ENCODE measurements at regions not wholly inside any gene's neighbourhood (a gene's known extent, or its start where the extent isn't known, plus 50 kb on each side); places are given as distances from the start of the nearest gene placed in this dataset.

DNA sequence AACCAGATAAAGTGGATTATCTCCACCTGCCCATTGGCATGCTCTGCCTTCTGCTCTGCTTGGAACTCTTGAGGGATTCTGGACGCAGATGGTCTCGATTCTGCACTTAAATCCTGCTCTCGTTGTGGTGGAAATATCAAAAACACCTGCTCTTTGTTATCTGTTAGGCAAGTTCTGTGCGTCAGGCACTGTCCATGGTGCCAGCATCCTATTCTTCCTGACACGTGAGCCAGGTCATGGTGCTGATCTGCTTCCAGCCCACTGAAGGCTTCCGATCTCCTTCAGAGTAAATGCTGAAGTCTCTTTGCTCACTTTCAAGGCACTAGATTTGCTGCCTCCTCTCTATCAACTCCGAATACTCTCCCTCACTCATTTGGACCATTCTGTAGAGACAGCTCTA lies 505.6 kb downstream of the HTR7 start:
- WGBS, 2 donors: 73 to 89% methylated on average over 7 of the region's 7 CpGs
- no peaks in the 10 kb centered on the region for H3K4me1 ChIP-seq (ENCODE audit: control insufficient read depth in 5 of 5, insufficient read depth in 5 of 5, low read length in 5 of 5)
- TF ChIP-seq CTCF (IDR thresholded peaks at IDR 0.05; ENCODE audit: control extremely low read depth, extremely low read depth): no peak
- H3K9me3 ChIP-seq (ENCODE audit: control insufficient read depth in 4 of 4, insufficient read depth in 3 of 4, low read length in 3 of 4): no peaks in the 10 kb centered on the region
- no peak overlapping the region for H3K27ac ChIP-seq (ENCODE audit: low read depth in 1 of 2, low read length in 1 of 2)
- no peaks in the 10 kb centered on the region for H3K36me3 ChIP-seq (ENCODE audit: control insufficient read depth in 4 of 4, insufficient read depth in 4 of 4, low read length in 4 of 4)
- H3K4me3 ChIP-seq: no peak overlapping the region
- ATAC-seq (ENCODE audit: insufficient read depth, low FRiP score): no peak
- no peaks in the 10 kb centered on the region for H3K27me3 ChIP-seq (ENCODE audit: control insufficient read depth in 3 of 3, insufficient read depth in 3 of 3, low read length in 2 of 3)
- no peak for DNase-seq
- H3K9ac ChIP-seq (ENCODE audit: insufficient read depth in 1 of 2, low read length in 2 of 2): no peak overlapping the region

- no peaks in the 10 kb centered on the region for H3K36me3 ChIP-seq (ENCODE audit: control insufficient read depth in 4 of 4, insufficient read depth in 4 of 4, low read length in 4 of 4)
- H3K9me3 ChIP-seq (ENCODE audit: control insufficient read depth in 4 of 4, insufficient read depth in 3 of 4, low read length in 3 of 4): no peaks in the 10 kb centered on the region
- ATAC-seq (ENCODE audit: insufficient read depth, low FRiP score) (no peak), DNase-seq (no peak)
- no peaks in the 10 kb centered on the region for H3K4me1 ChIP-seq (ENCODE audit: control insufficient read depth in 5 of 5, insufficient read depth in 5 of 5, low read length in 5 of 5)
- TF ChIP-seq CTCF (IDR thresholded peaks at IDR 0.05; ENCODE audit: control extremely low read depth, extremely low read depth): no peak
- H3K4me3 ChIP-seq: no peak overlapping the region
- H3K27me3 ChIP-seq (ENCODE audit: control insufficient read depth in 3 of 3, insufficient read depth in 3 of 3, low read length in 2 of 3): no peaks in the 10 kb centered on the region
- H3K9ac ChIP-seq (ENCODE audit: insufficient read depth in 1 of 2, low read length in 2 of 2): no peak overlapping the region
- H3K27ac ChIP-seq (ENCODE audit: low read depth in 1 of 2, low read length in 1 of 2): no peak overlapping the region
- WGBS, 2 donors: 86 to 93% methylated on average over 4 of the region's 4 CpGs
These were observed 502.9 kb downstream of the HTR7 start for GRCh38 chr10:90354914-90355313.

GRCh38 chr10:90363799-90364483 lies 493.9 kb downstream of the HTR7 start:
- no peak overlapping the region for H3K4me3 ChIP-seq
- no peaks in the 10 kb centered on the region for H3K9me3 ChIP-seq (ENCODE audit: control insufficient read depth in 4 of 4, insufficient read depth in 3 of 4, low read length in 3 of 4)
- H3K27ac ChIP-seq (ENCODE audit: low read depth in 1 of 2, low read length in 1 of 2): no peak overlapping the region
- no peak for TF ChIP-seq CTCF (IDR thresholded peaks at IDR 0.05; ENCODE audit: control extremely low read depth, extremely low read depth)
- H3K27me3 ChIP-seq (ENCODE audit: control insufficient read depth in 3 of 3, insufficient read depth in 3 of 3, low read length in 2 of 3): no peaks in the 10 kb centered on the region
- ATAC-seq (ENCODE audit: insufficient read depth, low FRiP score) (no peak), DNase-seq (no peak)
- no peak overlapping the region for H3K9ac ChIP-seq (ENCODE audit: insufficient read depth in 1 of 2, low read length in 2 of 2)
- H3K36me3 ChIP-seq (ENCODE audit: control insufficient read depth in 4 of 4, insufficient read depth in 4 of 4, low read length in 4 of 4): no peaks in the 10 kb centered on the region
- WGBS, 2 donors: 67 to 85% methylated on average over 4 of the region's 4 CpGs
- H3K4me1 ChIP-seq (ENCODE audit: control insufficient read depth in 5 of 5, insufficient read depth in 5 of 5, low read length in 5 of 5): no peaks in the 10 kb centered on the region

GRCh38 chr10:90372451-90372850 lies 485.4 kb downstream of the HTR7 start:
- H3K9me3 ChIP-seq (ENCODE audit: control insufficient read depth in 4 of 4, insufficient read depth in 3 of 4, low read length in 3 of 4): no peaks in the 10 kb centered on the region
- 73 to 77% methylated on average over 2 of the region's 2 CpGs for WGBS, 2 donors
- no peaks in the 10 kb centered on the region for H3K4me1 ChIP-seq (ENCODE audit: control insufficient read depth in 5 of 5, insufficient read depth in 5 of 5, low read length in 5 of 5)
- no peak for ATAC-seq (ENCODE audit: insufficient read depth, low FRiP score)
- H3K27ac ChIP-seq (ENCODE audit: low read depth in 1 of 2, low read length in 1 of 2): no peak overlapping the region
- no peaks in the 10 kb centered on the region for H3K27me3 ChIP-seq (ENCODE audit: control insufficient read depth in 3 of 3, insufficient read depth in 3 of 3, low read length in 2 of 3)
- no peak overlapping the region for H3K4me3 ChIP-seq
- H3K9ac ChIP-seq (ENCODE audit: insufficient read depth in 1 of 2, low read length in 2 of 2): no peak overlapping the region
- DNase-seq: peak in 2 of 3 donors; percentile 2 to 30
- H3K36me3 ChIP-seq (ENCODE audit: control insufficient read depth in 4 of 4, insufficient read depth in 4 of 4, low read length in 4 of 4): no peaks in the 10 kb centered on the region
- no peak for TF ChIP-seq CTCF (IDR thresholded peaks at IDR 0.05; ENCODE audit: control extremely low read depth, extremely low read depth)
